Skeletal muscle satellite cell (primary cell): ENCODE measurements at regions not wholly inside any gene's neighbourhood (a gene's known extent, or its start where the extent isn't known, plus 50 kb on each side); places are given as distances from the start of the nearest gene placed in this dataset.
"Not testable (repeated sequence)": the region's sequence is repeated elsewhere in the genome, so short reads cannot be mapped to it uniquely, and the experiment has no call there.

ENCODE experiments used
- H3K27me3 ChIP-seq: 2 replicates; pipeline ENCODE4 v1.7.0; 2013; ENCODE audit warnings: low read length; ENCODE audit not compliant: control insufficient read depth, insufficient read depth
- H3K36me3 ChIP-seq: 2 replicates; pipeline ENCODE4 v1.7.0; 2013; ENCODE audit warnings: mild to moderate bottlenecking, control low read depth, low read length; ENCODE audit not compliant: insufficient read depth
- H3K4me1 ChIP-seq: 2 replicates; pipeline ENCODE4 v1.7.0; 2013; ENCODE audit warnings: low read length; ENCODE audit not compliant: control insufficient read depth, insufficient read depth
- H3K4me2 ChIP-seq: 2 replicates; pipeline ENCODE4 v1.7.0; 2013; ENCODE audit warnings: mild to moderate bottlenecking, low read length
- H3K4me3 ChIP-seq: 2 replicates; pipeline ENCODE4 v1.7.0; 2013; ENCODE audit warnings: low read length
- H3K9ac ChIP-seq: 2 replicates; pipeline ENCODE4 v1.7.0; 2013; ENCODE audit warnings: mild to moderate bottlenecking, low read depth, low read length, moderate library complexity
- H3K9me3 ChIP-seq: replicated peaks from 2 replicates; pipeline ENCODE4 v1.7.0; 2013; ENCODE audit warnings: mild to moderate bottlenecking, control low read depth, low read length

DNA sequence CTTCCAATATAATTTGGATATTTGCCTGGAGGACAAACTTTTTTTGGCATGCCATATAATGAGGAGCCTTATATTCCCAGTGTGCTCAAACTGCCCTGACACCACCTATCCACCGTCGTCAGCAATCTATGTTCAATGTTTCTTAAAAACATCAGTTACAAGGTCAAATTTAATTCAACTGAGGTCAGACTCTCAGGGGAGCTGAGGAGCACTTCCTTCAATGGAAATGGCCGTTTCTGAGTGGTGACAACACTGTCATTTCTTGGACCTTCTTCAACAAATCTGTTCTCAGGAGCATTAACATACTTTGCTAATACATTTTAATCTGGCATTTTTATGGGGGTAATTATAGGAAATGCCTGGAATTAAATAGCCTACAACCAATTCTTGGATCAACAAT is 90.8 kb upstream of the FBXO28 start:
- not testable (repeated sequence) for H3K36me3 ChIP-seq, H3K9ac ChIP-seq, H3K4me2 ChIP-seq

GRCh38 chr1:224022249-224022970 is 91.5 kb upstream of the FBXO28 start:
- not testable (repeated sequence) for H3K36me3 ChIP-seq

More for the DNA sequence above, 90.8 kb upstream of the FBXO28 start:
- H3K4me3 ChIP-seq, H3K9me3 ChIP-seq, H3K27me3 ChIP-seq, H3K4me1 ChIP-seq: not testable (repeated sequence)

DNA sequence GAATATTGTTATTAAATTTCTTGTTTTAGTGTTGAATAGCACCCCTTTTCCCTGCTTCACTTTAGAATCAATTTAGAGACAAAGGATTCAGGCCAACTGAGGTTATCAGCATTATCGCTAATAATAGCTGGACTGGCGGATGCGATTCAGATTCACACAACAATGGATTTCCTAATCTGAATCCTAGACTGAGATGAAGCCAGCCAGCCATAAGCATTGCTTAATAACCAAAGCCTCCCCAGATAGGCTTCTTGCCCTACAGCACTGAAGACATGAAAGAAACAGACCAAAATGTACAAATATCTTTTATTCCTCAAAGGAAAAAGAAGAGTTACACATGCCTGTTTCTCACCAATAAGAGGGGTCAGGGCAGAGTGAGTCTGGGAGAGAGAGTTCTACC is 94.0 kb upstream of the FBXO28 start:
- not testable (repeated sequence) for H3K27me3 ChIP-seq, H3K36me3 ChIP-seq, H3K9me3 ChIP-seq, H3K4me3 ChIP-seq, H3K9ac ChIP-seq, H3K4me1 ChIP-seq, H3K4me2 ChIP-seq

More at GRCh38 chr1:224022249-224022970, 91.5 kb upstream of the FBXO28 start:
- H3K27me3 ChIP-seq, H3K4me3 ChIP-seq, H3K9ac ChIP-seq, H3K4me2 ChIP-seq, H3K9me3 ChIP-seq, H3K4me1 ChIP-seq: not testable (repeated sequence)

GRCh38 chr1:224015782-224016181 is 98.1 kb upstream of the FBXO28 start:
- H3K4me1 ChIP-seq, H3K4me2 ChIP-seq, H3K4me3 ChIP-seq, H3K9ac ChIP-seq, H3K27me3 ChIP-seq, H3K36me3 ChIP-seq: not testable (repeated sequence)
- H3K9me3 ChIP-seq = peaks cover 19% of the 10 kb centered on the region

DNA sequence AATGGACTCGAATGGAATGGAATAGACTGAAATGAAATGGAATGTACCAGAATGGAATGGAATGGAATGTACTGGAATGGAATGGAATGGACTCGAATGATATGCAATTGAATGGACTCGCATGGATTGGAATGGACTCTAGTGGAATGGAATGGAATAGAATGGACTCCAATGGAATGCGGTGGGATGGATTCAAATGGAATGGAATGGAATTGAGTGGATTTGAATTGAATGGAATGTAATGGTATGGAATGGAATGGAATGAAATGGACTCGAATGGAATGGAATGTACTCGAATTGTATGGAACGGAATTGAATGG is 99.6 kb upstream of the FBXO28 start:
- no peak overlapping the region for H3K4me3 ChIP-seq

DNA sequence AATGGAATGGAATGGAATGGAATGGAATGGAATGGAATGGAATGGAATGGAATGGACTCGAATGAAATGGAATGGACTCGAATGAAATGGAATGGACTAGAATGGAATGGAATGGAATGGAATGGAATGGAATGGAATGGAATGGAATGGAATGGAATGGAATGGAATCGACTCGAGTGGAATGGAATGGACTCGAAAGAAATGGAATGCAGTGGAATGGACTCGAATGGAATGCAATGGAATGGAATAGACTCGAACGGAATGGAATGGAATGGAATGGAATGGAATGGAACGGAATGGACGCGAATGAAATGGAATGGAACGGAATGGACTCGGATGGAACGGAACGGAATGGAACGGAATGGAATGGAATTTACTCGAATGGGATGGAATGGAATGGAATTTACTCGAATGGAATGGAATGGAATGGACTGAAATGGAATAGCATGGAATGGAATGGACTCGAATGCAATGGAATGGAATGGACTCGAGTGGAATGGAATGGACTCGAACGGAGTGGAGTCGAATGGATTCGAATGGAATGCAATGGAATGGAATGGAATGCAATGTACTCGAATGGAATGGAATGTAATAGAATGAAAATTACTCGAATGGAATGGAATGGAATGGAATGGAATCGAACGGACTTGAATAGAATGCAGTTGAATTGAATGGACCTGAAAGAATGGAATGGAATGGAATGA is 100.1 kb upstream of the FBXO28 start:
- H3K9ac ChIP-seq, H3K4me3 ChIP-seq, H3K36me3 ChIP-seq, H3K27me3 ChIP-seq, H3K4me2 ChIP-seq, H3K4me1 ChIP-seq: not testable (repeated sequence)
- H3K9me3 ChIP-seq = peaks cover 19% of the 10 kb centered on the region

More for the DNA sequence above, 99.6 kb upstream of the FBXO28 start:
- no peak overlapping the region for H3K4me2 ChIP-seq
- H3K27me3 ChIP-seq = no peaks in the 10 kb centered on the region
- H3K4me1 ChIP-seq = no peaks in the 10 kb centered on the region
- H3K9ac ChIP-seq = no peak overlapping the region
- no peaks in the 10 kb centered on the region for H3K36me3 ChIP-seq
- peaks cover 19% of the 10 kb centered on the region for H3K9me3 ChIP-seq

GRCh38 chr1:224012807-224013434 is 101.0 kb upstream of the FBXO28 start:
- not testable (repeated sequence) for H3K27me3 ChIP-seq, H3K36me3 ChIP-seq, H3K4me2 ChIP-seq, H3K4me3 ChIP-seq, H3K9ac ChIP-seq, H3K4me1 ChIP-seq
- H3K9me3 ChIP-seq = peaks cover 19% of the 10 kb centered on the region

DNA sequence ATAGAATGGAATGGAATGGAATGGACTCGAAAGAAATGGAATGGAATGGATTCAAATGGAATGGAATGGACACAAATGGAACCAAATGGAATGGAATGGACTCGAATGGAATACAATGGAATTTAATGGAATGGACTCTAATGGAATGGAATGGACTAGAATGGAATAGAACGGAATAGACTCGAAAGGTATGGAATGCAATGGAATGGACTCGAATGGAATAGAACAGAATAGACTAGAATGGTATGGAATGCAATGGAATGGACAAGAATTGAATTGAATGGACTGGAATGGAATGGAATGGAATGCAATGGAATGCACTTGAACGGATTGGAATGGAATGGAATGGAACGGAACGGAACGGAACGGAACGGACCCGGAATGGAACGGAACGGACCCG is 101.7 kb upstream of the FBXO28 start:
- not testable (repeated sequence) for H3K9ac ChIP-seq, H3K27me3 ChIP-seq, H3K4me2 ChIP-seq, H3K36me3 ChIP-seq, H3K4me3 ChIP-seq, H3K4me1 ChIP-seq
- H3K9me3 ChIP-seq = peaks cover 19% of the 10 kb centered on the region

GRCh38 chr1:224011751-224012150 is 102.2 kb upstream of the FBXO28 start:
- H3K4me3 ChIP-seq, H3K4me2 ChIP-seq, H3K27me3 ChIP-seq, H3K4me1 ChIP-seq, H3K9ac ChIP-seq, H3K36me3 ChIP-seq: not testable (repeated sequence)
- peaks cover 19% of the 10 kb centered on the region for H3K9me3 ChIP-seq

- not testable (repeated sequence) for H3K27me3 ChIP-seq, H3K4me1 ChIP-seq, H3K4me2 ChIP-seq, H3K4me3 ChIP-seq, H3K9ac ChIP-seq, H3K36me3 ChIP-seq
- peaks cover 19% of the 10 kb centered on the region for H3K9me3 ChIP-seq
Measured at GRCh38 chr1:224011153-224011552, 102.8 kb upstream of the FBXO28 start.

GRCh38 chr1:224005973-224006372 is 107.9 kb upstream of the FBXO28 start:
- H3K9me3 ChIP-seq, H3K4me1 ChIP-seq, H3K4me2 ChIP-seq, H3K36me3 ChIP-seq, H3K27me3 ChIP-seq, H3K9ac ChIP-seq, H3K4me3 ChIP-seq: not testable (repeated sequence)
